Lung (tissue), 11 donors: ENCODE measurements at regions not wholly inside any gene's neighbourhood (a gene's known extent, or its start where the extent isn't known, plus 50 kb on each side); places are given as distances from the start of the nearest gene placed in this dataset.

Experiments used
- ATAC-seq: fragments of 200-7000 bp; cut with Tn5 transposase; one replicate; pipeline ENCODE4 v1.9.1; 2020; ENCODE audit warnings: moderate number of reproducible peaks; ENCODE audit not compliant: insufficient read depth, low FRiP score
- DNase-seq, 3 donors: peaks; one replicate each; pipeline ENCODE4 v3.0.0-alpha.2; 2013 to 2017
- H3K27ac ChIP-seq, 2 donors: one replicate each; pipeline ENCODE4 v1.5.1; 2013; ENCODE audit warnings: mild to moderate bottlenecking in 2 of 2, moderate library complexity in 2 of 2, control low read depth in 1 of 2, inconsistent platforms in 1 of 2, low read depth in 1 of 2, low read length in 1 of 2
- H3K27me3 ChIP-seq, 3 donors: one replicate each; pipeline ENCODE4 v1.5.1; 2013; ENCODE audit warnings: low read length in 2 of 3; ENCODE audit not compliant: control insufficient read depth in 3 of 3, insufficient read depth in 3 of 3
- H3K36me3 ChIP-seq, 4 donors: one replicate each; pipeline ENCODE4 v1.5.1; 2013; ENCODE audit warnings: low read length in 4 of 4, mild to moderate bottlenecking in 1 of 4, moderate library complexity in 1 of 4; ENCODE audit not compliant: control insufficient read depth in 4 of 4, insufficient read depth in 4 of 4
- H3K4me1 ChIP-seq, 5 donors: one replicate each; pipeline ENCODE4 v1.5.1; 2013; ENCODE audit warnings: low read length in 5 of 5, mild to moderate bottlenecking in 2 of 5, moderate library complexity in 1 of 5; ENCODE audit not compliant: control insufficient read depth in 5 of 5, insufficient read depth in 5 of 5
- H3K4me3 ChIP-seq: one replicate; pipeline ENCODE4 v1.5.1; 2013; ENCODE audit warnings: mild to moderate bottlenecking, control low read depth, moderate library complexity
- H3K9ac ChIP-seq, 2 donors: one replicate each; pipeline ENCODE4 v1.5.1; 2013; ENCODE audit warnings: low read length in 2 of 2, control low read depth in 1 of 2; ENCODE audit not compliant: insufficient read depth in 1 of 2
- H3K9me3 ChIP-seq, 4 donors: one replicate each; pipeline ENCODE4 v1.5.1; 2013; ENCODE audit warnings: low read length in 3 of 4, mild to moderate bottlenecking in 1 of 4, moderate library complexity in 1 of 4; ENCODE audit not compliant: control insufficient read depth in 4 of 4, insufficient read depth in 3 of 4
- WGBS, 2 donors: extraction: QIAGEN DNeasy Blood & Tissue Kit; methylation state at CpG; one replicate each; pipeline ENCODE4 v1.1.7; 2013; 5-methylcytosine and 5-hydroxymethylcytosine counted together
- TF ChIP-seq, protein P1 (sequence below): IDR thresholded peaks from 2 replicates; pipeline ENCODE4 v1.5.1; 2012; ENCODE audit warnings: mild to moderate bottlenecking; ENCODE audit errors: control extremely low read depth, extremely low read depth
- donor health status: control.
- donor health status: control.
- donor health status: Bipolar disorder and iron deficiency.
- donor health status: healthy.
- donor health status: DM: yes; HTN: yes; CAD: no.

DNA sequence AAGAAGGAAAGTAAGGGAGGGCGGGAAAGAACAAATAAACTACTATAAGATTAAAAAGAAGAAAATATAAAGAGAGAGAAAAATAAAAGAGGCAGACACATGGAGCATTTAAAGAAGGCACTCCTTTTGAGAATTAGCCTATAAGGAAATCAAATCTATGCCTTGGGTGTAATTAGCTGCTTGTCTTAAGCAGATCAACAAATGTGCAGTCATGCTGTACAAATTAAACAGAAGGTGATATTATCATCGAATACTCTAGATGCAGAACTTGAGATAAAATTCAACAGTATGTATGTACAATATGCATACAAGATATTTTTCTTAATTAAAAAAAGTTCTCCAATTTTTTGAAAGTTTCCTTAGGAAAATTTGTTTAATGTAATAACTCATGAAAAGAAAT lies 623.0 kb upstream of the CHORDC1 start:
- Histone ChIP-seq H3K27me3 (no peaks in the 10 kb centered on the region), H3K9ac (no peak overlapping the region), H3K4me1 (no peaks in the 10 kb centered on the region), H3K4me3 (no peak overlapping the region), H3K27ac (no peak overlapping the region), H3K9me3 (no peaks in the 10 kb centered on the region), H3K36me3 (no peaks in the 10 kb centered on the region)
- WGBS, 2 donors, result 81 to 91% methylated on average over 2 of the region's 2 CpGs
- ATAC-seq, result no peak
- TF ChIP-seq, protein P1, sequence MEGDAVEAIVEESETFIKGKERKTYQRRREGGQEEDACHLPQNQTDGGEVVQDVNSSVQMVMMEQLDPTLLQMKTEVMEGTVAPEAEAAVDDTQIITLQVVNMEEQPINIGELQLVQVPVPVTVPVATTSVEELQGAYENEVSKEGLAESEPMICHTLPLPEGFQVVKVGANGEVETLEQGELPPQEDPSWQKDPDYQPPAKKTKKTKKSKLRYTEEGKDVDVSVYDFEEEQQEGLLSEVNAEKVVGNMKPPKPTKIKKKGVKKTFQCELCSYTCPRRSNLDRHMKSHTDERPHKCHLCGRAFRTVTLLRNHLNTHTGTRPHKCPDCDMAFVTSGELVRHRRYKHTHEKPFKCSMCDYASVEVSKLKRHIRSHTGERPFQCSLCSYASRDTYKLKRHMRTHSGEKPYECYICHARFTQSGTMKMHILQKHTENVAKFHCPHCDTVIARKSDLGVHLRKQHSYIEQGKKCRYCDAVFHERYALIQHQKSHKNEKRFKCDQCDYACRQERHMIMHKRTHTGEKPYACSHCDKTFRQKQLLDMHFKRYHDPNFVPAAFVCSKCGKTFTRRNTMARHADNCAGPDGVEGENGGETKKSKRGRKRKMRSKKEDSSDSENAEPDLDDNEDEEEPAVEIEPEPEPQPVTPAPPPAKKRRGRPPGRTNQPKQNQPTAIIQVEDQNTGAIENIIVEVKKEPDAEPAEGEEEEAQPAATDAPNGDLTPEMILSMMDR, result no peak
- DNase-seq, result no peak

DNA sequence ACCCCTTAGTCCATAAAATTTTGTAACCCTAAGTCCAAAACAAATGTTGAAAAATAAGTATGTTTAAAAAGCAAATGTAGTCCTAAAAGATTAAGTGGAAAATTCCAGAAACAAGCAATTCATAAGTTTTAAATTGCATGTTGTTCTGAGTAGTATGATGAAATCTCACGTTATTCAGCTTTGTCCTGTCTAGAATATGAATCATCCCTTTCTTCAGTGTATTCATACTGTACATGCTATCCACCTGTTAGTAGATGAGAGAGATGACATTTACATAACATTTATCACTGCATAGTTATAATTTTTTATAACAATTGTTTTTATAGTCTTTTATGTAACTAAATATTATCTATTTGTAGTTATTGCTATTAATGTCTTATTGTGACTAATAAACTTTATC lies 622.3 kb upstream of the CHORDC1 start:
- TF ChIP-seq, protein P1, result no peak
- Histone ChIP-seq H3K4me3 (no peak overlapping the region), H3K27ac (no peak overlapping the region), H3K4me1 (no peaks in the 10 kb centered on the region), H3K27me3 (no peaks in the 10 kb centered on the region), H3K9ac (no peak overlapping the region), H3K36me3 (no peaks in the 10 kb centered on the region), H3K9me3 (no peaks in the 10 kb centered on the region)
- ATAC-seq, result no peak
- DNase-seq, result no peak
- WGBS, 2 donors, result 75 to 81% methylated on average over 1 of the region's 1 CpG

DNA sequence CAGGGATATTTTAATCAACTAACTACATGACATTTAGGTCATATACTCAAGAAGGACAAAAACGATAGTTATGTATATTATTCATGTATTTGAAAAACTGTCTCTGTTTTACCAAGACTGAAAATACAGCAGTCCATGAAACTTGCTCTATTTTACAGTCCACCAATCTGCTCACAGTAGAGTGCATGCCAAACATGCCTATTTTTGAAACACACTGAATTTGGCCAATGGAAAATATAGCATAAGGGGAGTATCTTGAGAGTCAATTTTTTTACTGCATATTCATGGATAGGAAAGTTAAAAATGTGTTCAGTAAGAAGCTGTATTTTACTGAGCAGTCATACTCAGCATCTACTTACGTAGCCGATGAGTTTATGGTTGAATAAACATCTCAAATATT lies 621.2 kb upstream of the CHORDC1 start:
- Histone ChIP-seq H3K4me1 (no peaks in the 10 kb centered on the region), H3K27ac (no peak overlapping the region), H3K4me3 (no peak overlapping the region), H3K27me3 (no peaks in the 10 kb centered on the region), H3K9ac (no peak overlapping the region), H3K9me3 (no peaks in the 10 kb centered on the region), H3K36me3 (no peaks in the 10 kb centered on the region)
- DNase-seq, result no peak
- TF ChIP-seq, protein P1, result no peak
- WGBS, 2 donors, result 90 to 95% methylated on average over 3 of the region's 3 CpGs
- ATAC-seq, result no peak

DNA sequence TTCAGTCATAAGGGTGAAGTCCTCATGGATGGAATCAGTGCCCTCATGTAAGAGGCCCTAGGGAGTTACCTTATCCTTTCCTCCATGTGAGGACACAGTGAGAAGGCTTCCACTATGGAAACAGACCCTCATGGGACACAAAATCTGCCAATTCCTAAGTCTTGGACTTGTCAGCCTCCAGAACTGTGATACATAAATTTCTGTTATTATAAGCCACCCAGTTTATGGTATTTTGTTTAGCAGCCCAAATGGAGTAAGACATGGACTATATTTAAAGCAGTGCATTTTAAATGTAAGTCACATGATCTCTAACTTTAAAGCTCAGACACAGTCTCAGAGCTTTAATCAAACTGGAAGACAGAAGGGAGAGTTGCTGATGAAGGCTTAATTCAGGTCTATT lies 619.8 kb upstream of the CHORDC1 start:
- no peaks in the 10 kb centered on the region for H3K9me3 ChIP-seq
- TF ChIP-seq, protein P1, result no peak
- no peak overlapping the region for H3K9ac ChIP-seq
- H3K36me3 ChIP-seq, result no peaks in the 10 kb centered on the region
- H3K4me1 ChIP-seq, result no peaks in the 10 kb centered on the region
- H3K27ac ChIP-seq, result no peak overlapping the region
- H3K27me3 ChIP-seq, result no peaks in the 10 kb centered on the region
- ATAC-seq (no peak), DNase-seq (no peak)
- no peak overlapping the region for H3K4me3 ChIP-seq
